Keratinocyte (primary cell): ENCODE measurements at regions not wholly inside any gene's neighbourhood (a gene's known extent, or its start where the extent isn't known, plus 50 kb on each side); places are given as distances from the start of the nearest gene placed in this dataset.

Experiments used
- DNase-seq: peaks from one replicate; pipeline ENCODE4 v3.0.0-alpha.2; 2011; ENCODE audit warnings: low read depth, missing footprints, low spot score
- FAIRE-seq: peaks from 2 replicates; lab custom pipeline; 2011; peaks lifted over from hg19 to GRCh38; lab: Jason Lieb, UNC
- H2AFZ ChIP-seq: 2 replicates; pipeline ENCODE4 v1.6.0; 2012; ENCODE audit warnings: low read length, control low read depth, inconsistent platforms; ENCODE audit not compliant: control insufficient read depth
- H3K27ac ChIP-seq: 2 replicates; pipeline ENCODE4 v1.5.1; 2011; ENCODE audit warnings: low read length; ENCODE audit not compliant: control insufficient read depth, insufficient read depth
- H3K27me3 ChIP-seq: 3 replicates; pipeline ENCODE4 v1.6.0; 2011; ENCODE audit warnings: low read length; ENCODE audit not compliant: control insufficient read depth, insufficient read depth; ENCODE audit errors: extremely low read depth
- H3K36me3 ChIP-seq, 2 experiments: 2 replicates in 1 of 2; 3 replicates in 1 of 2; pipeline ENCODE4 v1.5.1; 2011; ENCODE audit warnings: low read length in 2 of 2, mild to moderate bottlenecking in 1 of 2; ENCODE audit not compliant: control insufficient read depth in 2 of 2, insufficient read depth in 2 of 2; ENCODE audit errors: extremely low read depth in 1 of 2
- H3K4me1 ChIP-seq: 3 replicates; pipeline ENCODE4 v1.5.1; 2011; ENCODE audit warnings: low read length; ENCODE audit not compliant: control insufficient read depth, insufficient read depth; ENCODE audit errors: extremely low read depth
- H3K4me2 ChIP-seq: 3 replicates; pipeline ENCODE4 v1.6.0; 2011; ENCODE audit warnings: low read depth, low read length; ENCODE audit not compliant: control insufficient read depth, insufficient read depth; ENCODE audit errors: extremely low read depth
- H3K4me3 ChIP-seq, 3 experiments: fragments of 200-600 bp in 1 of 3; sonication (generic) in 1 of 3; 2 replicates in 2 of 3; 3 replicates in 1 of 3; pipeline ENCODE4 v1.5.1; 2011 to 2016; ENCODE audit warnings: low read length in 3 of 3, mild to moderate bottlenecking in 3 of 3, control low read depth in 2 of 3, inconsistent platforms in 1 of 3, low read depth in 1 of 3, mixed read lengths in 1 of 3, mixed run types in 1 of 3, moderate library complexity in 1 of 3; ENCODE audit not compliant: control insufficient read depth in 2 of 3, insufficient read depth in 2 of 3; ENCODE audit errors: extremely low read depth in 1 of 3
- H3K79me2 ChIP-seq: 2 replicates; pipeline ENCODE4 v1.6.0; 2012; ENCODE audit warnings: low read length; ENCODE audit not compliant: control insufficient read depth, insufficient read depth
- H3K9ac ChIP-seq: 3 replicates; pipeline ENCODE4 v1.6.0; 2011; ENCODE audit warnings: low read length; ENCODE audit not compliant: control insufficient read depth, insufficient read depth; ENCODE audit errors: extremely low read depth
- H3K9me1 ChIP-seq: 3 replicates; pipeline ENCODE4 v1.6.0; 2011; ENCODE audit warnings: low read length; ENCODE audit not compliant: control insufficient read depth, insufficient read depth; ENCODE audit errors: extremely low read depth
- H3K9me3 ChIP-seq: 2 replicates; pipeline ENCODE4 v1.5.1; 2012; ENCODE audit warnings: low read depth, low read length; ENCODE audit not compliant: control insufficient read depth
- H4K20me1 ChIP-seq: 3 replicates; pipeline ENCODE4 v1.6.0; 2011; ENCODE audit warnings: low read length; ENCODE audit not compliant: control insufficient read depth, insufficient read depth; ENCODE audit errors: extremely low read depth
- CTCF ChIP-seq, 3 experiments: IDR thresholded peaks in 1 of 3; conservative IDR thresholded peaks in 1 of 3; optimal IDR thresholded peaks in 1 of 3; 2 replicates in 2 of 3; 3 replicates in 1 of 3; pipeline versions ENCODE3 to v1.5.1; 2011; ENCODE audit warnings: low read length in 3 of 3, mild to moderate bottlenecking in 3 of 3, moderate library complexity in 2 of 3, control low read depth in 1 of 3, inconsistent platforms in 1 of 3; ENCODE audit not compliant: insufficient read depth in 2 of 3; ENCODE audit errors: extremely low read depth in 1 of 3
- EZH2 ChIP-seq: IDR thresholded peaks from one replicate; pipeline ENCODE4 v1.6.1; 2012; ENCODE audit warnings: inconsistent platforms, mild to moderate bottlenecking, low read length, moderate library complexity
- dilution Hi-C: fragments of 300-500 bp; cut with MboI; formaldehyde crosslinking; loops from one replicate; pipeline ENCODE4 v1.7.0; 2020; ENCODE audit warnings: low sequenced_read_pairs; ENCODE audit not compliant: extremely low pct_ligation_motif_present

GRCh38 chr6:23419046-23419445 is 707.0 kb upstream of the NRSN1 start:
- Histone ChIP-seq H3K36me3 (no peaks in the 10 kb centered on the region), H3K9me3 (no peaks in the 10 kb centered on the region), H3K9ac (no peak overlapping the region), H3K4me1 (peaks cover 20% of the 10 kb centered on the region), H3K9me1 (no peaks in the 10 kb centered on the region), H3K27ac (no peak overlapping the region), H4K20me1 (no peaks in the 10 kb centered on the region), H3K4me2 (no peak overlapping the region), H3K4me3 (no peak overlapping the region), H2AFZ (no peak overlapping the region), H3K27me3 (no peaks in the 10 kb centered on the region), H3K79me2 (no peaks in the 10 kb centered on the region)
- dilution Hi-C loops = no loop called here
- FAIRE-seq = no peak
- TF ChIP-seq CTCF (optimal IDR thresholded peaks at IDR 0.05 in 1 of 3, IDR thresholded peaks at IDR 0.05 in 1 of 3, conservative IDR thresholded peaks at IDR 0.05 in 1 of 3; ENCODE audit: extremely low read depth in 1 of 3, insufficient read depth in 2 of 3, low read length in 3 of 3) (no peak), EZH2 (no peak)
- DNase-seq = no peak

DNA sequence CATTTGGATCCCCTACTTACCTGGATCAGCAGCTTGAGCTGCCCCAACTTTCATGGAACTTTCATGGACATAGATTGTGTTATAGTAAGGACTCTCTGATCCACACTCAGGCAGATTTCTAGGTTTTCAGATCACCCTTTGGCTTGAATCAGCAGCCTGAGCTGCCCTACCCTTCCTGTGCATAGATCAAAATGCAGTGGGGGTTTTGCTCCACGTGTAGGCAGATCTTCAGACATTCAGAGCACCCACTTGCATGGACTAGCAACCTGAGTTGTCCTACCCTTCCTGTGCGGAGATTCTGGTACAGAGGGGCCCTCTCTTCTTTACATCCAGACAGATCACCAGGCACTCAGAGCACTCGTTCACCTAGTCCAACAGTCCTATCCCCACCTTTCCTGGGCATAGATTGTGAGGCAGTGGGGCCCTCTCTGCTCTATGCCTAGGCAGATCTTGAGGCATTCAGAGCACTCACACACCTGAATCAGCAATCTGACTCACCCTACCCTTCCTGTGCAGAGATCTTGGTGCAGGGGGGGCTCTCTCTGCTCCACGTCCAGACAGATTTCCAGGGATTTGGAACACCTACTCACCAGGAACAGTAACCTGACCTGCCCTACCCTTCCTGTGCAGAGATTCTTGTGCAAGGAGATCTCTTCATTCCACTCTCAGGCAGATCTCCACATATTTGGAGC is 705.2 kb upstream of the NRSN1 start:
- no peaks in the 10 kb centered on the region for H3K36me3 ChIP-seq
- no peak overlapping the region for H3K9ac ChIP-seq
- H3K4me1 ChIP-seq = peaks cover 20% of the 10 kb centered on the region
- no peaks in the 10 kb centered on the region for H3K27me3 ChIP-seq
- peak overlapping the region; percentile 61 for H3K4me2 ChIP-seq
- DNase-seq (peak; percentile 21), FAIRE-seq (peak; percentile 86)
- dilution Hi-C loops = no loop called here
- no peak overlapping the region for H3K4me3 ChIP-seq
- TF ChIP-seq EZH2 (no peak), CTCF (optimal IDR thresholded peaks at IDR 0.05 in 1 of 3, IDR thresholded peaks at IDR 0.05 in 1 of 3, conservative IDR thresholded peaks at IDR 0.05 in 1 of 3; ENCODE audit: extremely low read depth in 1 of 3, insufficient read depth in 2 of 3, low read length in 3 of 3) (no peak)
- H3K79me2 ChIP-seq = no peaks in the 10 kb centered on the region
- H2AFZ ChIP-seq = peak overlapping the region; percentile 87
- H3K27ac ChIP-seq = peak overlapping the region; percentile 55
- no peaks in the 10 kb centered on the region for H4K20me1 ChIP-seq
- H3K9me1 ChIP-seq = no peaks in the 10 kb centered on the region
- H3K9me3 ChIP-seq = no peaks in the 10 kb centered on the region
